ENCODE measurements at regions not wholly inside any gene's neighbourhood (a gene's known extent, or its start where the extent isn't known, plus 50 kb on each side); places are given as distances from the start of the nearest gene placed in this dataset.

- TF ChIP-seq CTCF (IDR thresholded peaks at IDR 0.05; ENCODE audit: poor library complexity) (no peak), EZH2 (IDR thresholded peaks at IDR 0.05; ENCODE audit: borderline replicate concordance) (no peak), EZH2phosphoT487 (IDR thresholded peaks at IDR 0.05; ENCODE audit: low read depth, severe bottlenecking, unreplicated experiment) (no peak)
Measured at GRCh38 chr2:120669971-120670370, 65.7 kb upstream of the GLI2 start.

All from hepatocyte (in vitro differentiated cells).